Esophagus squamous epithelium (tissue), 5 donors: ENCODE measurements at regions not wholly inside any gene's neighbourhood (a gene's known extent, or its start where the extent isn't known, plus 50 kb on each side); places are given as distances from the start of the nearest gene placed in this dataset.
A peak's percentile ranks its signal among the peaks of the same experiment; 100 is the strongest.

Experiments
- DNase-seq: peaks from one replicate; lab custom pipeline; 2025; lab: John Stamatoyannopoulos, UW
- H3K27ac ChIP-seq, 4 donors: fragments of 200-600 bp; sonication (generic); one replicate each; pipeline ENCODE4 v1.5.1; 2016 to 2019; ENCODE audit warnings: mild to moderate bottlenecking in 1 of 4
- H3K27me3 ChIP-seq, 4 donors: fragments of 200-600 bp; sonication (generic); 1 replicate in 3 of 4; 2 replicates in 1 of 4; pipeline versions ENCODE4 v1.5.1 to v1.6.0; 2017 to 2021; ENCODE audit warnings: antibody characterized with exemption in 1 of 4
- H3K36me3 ChIP-seq, 3 donors: fragments of 200-600 bp; sonication (generic); one replicate each; pipeline ENCODE4 v1.5.1; 2016 to 2019
- H3K4me1 ChIP-seq, 3 donors: fragments of 200-600 bp; sonication (generic); one replicate each; pipeline ENCODE4 v1.5.1; 2017 to 2019
- H3K4me3 ChIP-seq, 4 donors: fragments of 200-600 bp; sonication (generic); 1 replicate in 3 of 4; 2 replicates in 1 of 4; pipeline ENCODE4 v1.5.1; 2016 to 2019; ENCODE audit warnings: mild to moderate bottlenecking in 2 of 4, moderate library complexity in 1 of 4
- H3K9me3 ChIP-seq, 3 donors: fragments of 200-600 bp; sonication (generic); one replicate each; pipeline ENCODE4 v1.5.1; 2016 to 2019
- POLR2A ChIP-seq, 4 donors: fragments of 450-650 bp; IDR thresholded peaks; one replicate each; pipeline ENCODE4 v1.6.1; 2017; ENCODE audit warnings: antibody characterized with exemption in 4 of 4, mild to moderate bottlenecking in 4 of 4, moderate library complexity in 3 of 4
- WGBS, 2 donors: methylation state at CpG; one replicate each; pipeline ENCODE4 v1.1.5; 2018; 5-methylcytosine and 5-hydroxymethylcytosine counted together
- intact Hi-C: fragments of 100-400 bp; cut with DNase I; formaldehyde crosslinking; loops from one replicate; pipeline ENCODE4 v1.15.0; 2022
- TF ChIP-seq, protein P1 (sequence below), 6 experiments: fragments of 450-650 bp in 4 of 6; fragments of 200-600 bp in 2 of 6; sonication (generic) in 2 of 6; IDR thresholded peaks; one replicate each; pipeline ENCODE4 v1.5.1; 2016 to 2019; ENCODE audit warnings: antibody characterized with exemption in 6 of 6, mild to moderate bottlenecking in 4 of 6, moderate library complexity in 4 of 6
- donor health status: DM: yes; HTN: yes; CAD: no.

DNA sequence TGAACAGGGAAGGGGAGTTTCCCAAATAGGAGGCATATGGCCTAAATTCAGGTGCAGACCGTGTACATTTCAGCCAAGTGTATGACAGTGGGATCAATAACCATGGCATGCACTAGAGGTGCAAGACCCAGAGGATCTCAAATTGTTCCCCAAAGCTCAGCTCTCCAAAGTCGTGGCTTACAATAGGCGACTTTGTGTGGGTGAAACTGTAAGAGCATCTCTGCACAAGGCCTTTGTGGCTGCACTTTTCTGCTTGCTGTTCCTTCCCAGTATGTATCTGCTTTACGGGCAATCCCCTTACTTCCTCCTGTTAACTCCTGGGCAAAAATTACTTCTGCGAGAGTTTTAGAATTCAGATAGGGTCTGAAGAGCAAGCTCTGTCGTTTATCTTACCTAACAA lies 518.3 kb upstream of the ZFP42 start:
- DNase-seq, result no peak
- intact Hi-C loops, result no loop called here
- Histone ChIP-seq H3K9me3 (no peaks in the 10 kb centered on the region), H3K36me3 (no peaks in the 10 kb centered on the region), H3K27me3 (no peaks in the 10 kb centered on the region), H3K27ac (no peak overlapping the region), H3K4me3 (no peak overlapping the region), H3K4me1 (peaks cover 0 to 33% (median 10%) of the 10 kb centered on the region in 3 donors)
- TF ChIP-seq POLR2A (IDR thresholded peaks at IDR 0.05), result no peak
- TF ChIP-seq, protein P1, sequence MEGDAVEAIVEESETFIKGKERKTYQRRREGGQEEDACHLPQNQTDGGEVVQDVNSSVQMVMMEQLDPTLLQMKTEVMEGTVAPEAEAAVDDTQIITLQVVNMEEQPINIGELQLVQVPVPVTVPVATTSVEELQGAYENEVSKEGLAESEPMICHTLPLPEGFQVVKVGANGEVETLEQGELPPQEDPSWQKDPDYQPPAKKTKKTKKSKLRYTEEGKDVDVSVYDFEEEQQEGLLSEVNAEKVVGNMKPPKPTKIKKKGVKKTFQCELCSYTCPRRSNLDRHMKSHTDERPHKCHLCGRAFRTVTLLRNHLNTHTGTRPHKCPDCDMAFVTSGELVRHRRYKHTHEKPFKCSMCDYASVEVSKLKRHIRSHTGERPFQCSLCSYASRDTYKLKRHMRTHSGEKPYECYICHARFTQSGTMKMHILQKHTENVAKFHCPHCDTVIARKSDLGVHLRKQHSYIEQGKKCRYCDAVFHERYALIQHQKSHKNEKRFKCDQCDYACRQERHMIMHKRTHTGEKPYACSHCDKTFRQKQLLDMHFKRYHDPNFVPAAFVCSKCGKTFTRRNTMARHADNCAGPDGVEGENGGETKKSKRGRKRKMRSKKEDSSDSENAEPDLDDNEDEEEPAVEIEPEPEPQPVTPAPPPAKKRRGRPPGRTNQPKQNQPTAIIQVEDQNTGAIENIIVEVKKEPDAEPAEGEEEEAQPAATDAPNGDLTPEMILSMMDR (IDR thresholded peaks at IDR 0.05), result no peak
- WGBS, 2 donors, result 53 to 71% methylated on average over 5 to 6 of the region's 6 CpGs

DNA sequence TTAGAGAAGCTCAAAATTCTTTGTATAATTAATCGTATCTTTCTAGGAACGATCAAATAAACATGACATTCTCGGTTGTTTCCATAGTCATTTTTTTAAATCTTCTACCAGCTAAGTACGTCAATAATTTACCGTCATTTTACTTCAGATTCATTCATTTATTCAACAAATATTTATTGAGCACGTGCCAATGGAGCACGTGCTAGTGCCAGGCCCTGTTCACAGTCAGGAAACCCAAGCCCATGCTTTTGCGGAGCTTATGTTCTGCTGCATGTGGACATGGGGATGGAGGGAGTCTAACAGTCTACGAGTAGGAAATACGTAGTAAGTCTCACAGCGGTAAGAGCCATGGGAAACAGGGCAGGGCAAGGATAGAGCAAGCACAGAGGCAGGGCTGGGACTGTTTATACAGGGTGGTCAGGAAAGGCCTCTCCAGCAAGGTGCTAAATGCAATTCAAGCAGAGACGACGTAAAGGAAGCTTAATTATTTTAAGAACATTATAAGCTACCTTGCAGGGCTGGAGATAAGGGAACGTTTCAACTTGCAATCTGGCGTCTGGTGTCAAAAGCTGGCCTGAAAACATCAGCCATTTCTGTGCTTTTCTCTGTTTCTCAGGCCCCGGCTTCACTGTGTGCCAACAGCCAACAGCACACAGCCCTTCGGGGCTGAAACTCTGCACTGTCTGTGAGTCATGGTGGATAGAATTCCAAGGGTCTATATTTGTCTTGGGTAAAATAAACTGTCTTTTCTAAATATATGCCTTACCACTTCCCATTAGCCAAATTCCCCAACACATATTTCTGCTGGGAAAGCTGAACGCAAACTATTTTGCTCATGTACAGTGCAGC lies 517.1 kb upstream of the ZFP42 start:
- TF ChIP-seq, protein P1 (IDR thresholded peaks at IDR 0.05), result no peak
- no peak for TF ChIP-seq POLR2A (IDR thresholded peaks at IDR 0.05)
- peak overlapping the region in 3 of 4 donors; percentile 1 to 66 (median 54) for H3K27ac ChIP-seq
- no peak overlapping the region for H3K4me3 ChIP-seq
- H3K27me3 ChIP-seq, result no peaks in the 10 kb centered on the region
- H3K36me3 ChIP-seq, result no peaks in the 10 kb centered on the region
- intact Hi-C loops, result no loop called here
- WGBS, 2 donors, result 41 to 42% methylated on average over 18 of the region's 18 CpGs
- H3K4me1 ChIP-seq, result peaks cover 0 to 33% (median 10%) of the 10 kb centered on the region in 3 donors
- no peaks in the 10 kb centered on the region for H3K9me3 ChIP-seq
- no peak for DNase-seq

DNA sequence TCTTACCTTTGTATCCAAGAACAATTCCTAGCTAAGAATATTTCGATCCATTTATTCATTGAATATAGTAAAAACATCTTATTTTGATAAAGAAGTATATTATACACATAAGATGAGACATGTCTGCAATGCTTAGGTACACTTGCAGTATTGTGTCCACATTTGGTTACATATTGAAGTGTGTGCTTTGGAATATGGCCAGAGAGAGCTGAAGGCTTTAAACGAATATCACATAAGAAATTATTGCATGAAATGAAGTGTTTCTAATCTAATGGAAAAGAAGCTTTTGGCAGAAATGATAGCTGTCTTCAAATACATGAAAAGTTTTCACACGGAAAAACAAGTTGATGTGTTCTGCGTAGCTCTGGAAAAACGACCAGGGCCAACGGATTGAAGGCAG lies 516.1 kb upstream of the ZFP42 start:
- Histone ChIP-seq H3K4me1 (peaks cover 0 to 33% (median 10%) of the 10 kb centered on the region in 3 donors), H3K4me3 (no peak overlapping the region), H3K36me3 (no peaks in the 10 kb centered on the region), H3K27ac (peak overlapping the region in 1 of 4 donors; percentile 1), H3K27me3 (no peaks in the 10 kb centered on the region), H3K9me3 (no peaks in the 10 kb centered on the region)
- TF ChIP-seq, protein P1 (IDR thresholded peaks at IDR 0.05), result no peak
- no peak for TF ChIP-seq POLR2A (IDR thresholded peaks at IDR 0.05)
- intact Hi-C loops, result no loop called here
- DNase-seq, result no peak
- WGBS, 2 donors, result 65 to 76% methylated on average over 6 of the region's 6 CpGs

DNA sequence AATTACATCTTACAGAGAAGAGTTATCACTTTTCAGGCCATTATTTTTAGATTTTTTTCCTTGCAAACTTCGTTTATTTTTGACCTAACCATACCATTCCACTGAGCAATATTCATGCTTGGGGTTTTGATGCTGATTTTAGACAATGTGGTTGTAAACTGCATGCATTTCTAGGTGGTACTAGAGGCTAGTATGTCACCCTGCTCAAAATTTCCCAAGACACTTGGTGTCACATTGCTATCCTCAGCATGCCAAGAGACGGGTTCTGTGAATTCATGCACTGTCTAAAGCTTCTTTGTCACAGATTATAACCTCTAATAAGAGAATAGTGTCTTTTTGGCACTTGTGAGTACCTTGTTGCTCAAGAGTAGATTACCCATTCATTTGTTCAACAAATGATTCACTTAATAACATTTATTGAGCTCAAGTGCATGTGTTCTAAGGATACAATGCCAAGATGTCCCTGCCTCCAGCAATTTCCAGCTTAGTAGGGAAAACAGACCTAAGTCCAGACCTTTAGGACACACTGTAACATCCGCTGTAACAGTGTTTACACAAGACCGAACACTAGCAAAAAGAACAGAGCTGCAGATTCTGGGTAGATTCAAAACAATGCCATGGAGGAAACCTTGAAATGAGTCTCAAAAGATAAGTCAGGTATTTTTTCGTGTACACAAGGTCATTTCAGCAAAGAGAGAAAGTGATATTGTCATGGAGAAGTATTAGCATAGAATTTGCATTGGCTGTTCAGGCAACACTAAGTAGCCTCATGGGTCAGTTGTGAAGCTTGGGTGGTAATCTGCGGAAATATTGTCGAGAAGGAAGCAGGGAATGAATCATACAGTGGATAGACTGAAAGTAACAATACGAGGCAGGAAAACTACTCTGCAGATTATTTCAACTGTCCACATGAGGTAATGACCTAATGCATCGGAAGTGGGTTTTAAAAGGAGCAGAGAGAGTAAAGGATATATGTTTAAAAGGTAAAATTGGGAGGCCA lies 515.1 kb upstream of the ZFP42 start:
- Histone ChIP-seq H3K36me3 (no peaks in the 10 kb centered on the region), H3K9me3 (no peaks in the 10 kb centered on the region), H3K4me3 (no peak overlapping the region), H3K27ac (peak overlapping the region in 2 of 4 donors; percentile 23 to 55), H3K4me1 (peaks cover 0 to 33% (median 10%) of the 10 kb centered on the region in 3 donors), H3K27me3 (no peaks in the 10 kb centered on the region)
- intact Hi-C loops, result no loop called here
- DNase-seq, result no peak
- TF ChIP-seq POLR2A (IDR thresholded peaks at IDR 0.05), result no peak
- TF ChIP-seq, protein P1 (IDR thresholded peaks at IDR 0.05), result no peak
- WGBS, 2 donors, result 36 to 38% methylated on average over 9 of the region's 9 CpGs
